Naive thymus-derived CD4-positive, alpha-beta T cell (primary cell): ENCODE measurements at regions not wholly inside any gene's neighbourhood (a gene's known extent, or its start where the extent isn't known, plus 50 kb on each side); places are given as distances from the start of the nearest gene placed in this dataset.

Source experiments
- ATAC-seq: fragments of 150-1000 bp; cut with Tn5 transposase; 2 replicates; pipeline ENCODE4 v1.10.0; 2021; ENCODE audit warnings: mild to moderate bottlenecking, moderate library complexity
- CTCF ChIA-PET: fragments of 350-600 bp; sonication (Branson Sonifier 250); formaldehyde crosslinking; loops from one replicate; lab custom pipeline; 2021; ENCODE audit warnings: antibody characterized with exemption; lab: Charles Lee
- POLR2A ChIA-PET: fragments of 350-600 bp; sonication (Branson Sonifier 250); formaldehyde crosslinking; loops from one replicate; lab custom pipeline; 2021; ENCODE audit warnings: antibody characterized with exemption, inconsistent platforms; lab: Charles Lee
- DNase-seq, 9 donors: peaks; one replicate each; pipeline versions ENCODE4 v3.0.0 to v3.0.0-alpha.2; 2020 to 2022; ENCODE audit warnings: mixed read lengths in 1 of 9
- H3K27ac ChIP-seq: one replicate; pipeline ENCODE4 v1.7.0; 2013; ENCODE audit warnings: mild to moderate bottlenecking, low read depth, low read length, moderate library complexity
- H3K27me3 ChIP-seq, 2 donors: one replicate each; pipeline ENCODE4 v1.7.0; 2013; ENCODE audit warnings: low read length in 2 of 2, mild to moderate bottlenecking in 2 of 2, moderate library complexity in 2 of 2; ENCODE audit not compliant: control insufficient read depth in 2 of 2, insufficient read depth in 2 of 2
- H3K36me3 ChIP-seq, 3 experiments: 1 replicate in 2 of 3; 2 replicates in 1 of 3; pipeline ENCODE4 v1.7.0; 2013; ENCODE audit warnings: low read length in 3 of 3, mild to moderate bottlenecking in 3 of 3, moderate library complexity in 1 of 3; ENCODE audit not compliant: insufficient read depth in 3 of 3, control insufficient read depth in 2 of 3
- H3K4me1 ChIP-seq, 2 donors: one replicate each; pipeline ENCODE4 v1.7.0; 2013; ENCODE audit warnings: low read length in 2 of 2, mild to moderate bottlenecking in 2 of 2, moderate library complexity in 1 of 2; ENCODE audit not compliant: control insufficient read depth in 2 of 2, insufficient read depth in 2 of 2
- H3K4me3 ChIP-seq: 2 replicates; pipeline ENCODE4 v1.7.0; 2013; ENCODE audit warnings: mild to moderate bottlenecking, low read length
- H3K9me3 ChIP-seq, 3 experiments: 1 replicate in 2 of 3; 2 replicates in 1 of 3; pipeline ENCODE4 v1.7.0; 2013; ENCODE audit warnings: low read length in 3 of 3; ENCODE audit not compliant: control insufficient read depth in 2 of 3
- H3K27ac Mint-ChIP-seq, 9 donors: one replicate each; pipeline ENCODE4 v1.8.0; 2020 to 2022; ENCODE audit warnings: mixed read lengths in 9 of 9, mild to moderate bottlenecking in 8 of 9, moderate library complexity in 5 of 9, inconsistent platforms in 2 of 9
- H3K27me3 Mint-ChIP-seq, 5 donors: one replicate each; pipeline ENCODE4 v1.8.0; 2021 to 2022; ENCODE audit warnings: mixed read lengths in 5 of 5, mild to moderate bottlenecking in 1 of 5
- H3K36me3 Mint-ChIP-seq, 5 donors: one replicate each; pipeline ENCODE4 v1.8.0; 2020 to 2022; ENCODE audit warnings: mixed read lengths in 5 of 5, mild to moderate bottlenecking in 3 of 5, inconsistent platforms in 1 of 5
- H3K4me1 Mint-ChIP-seq, 7 donors: one replicate each; pipeline ENCODE4 v1.8.0; 2020 to 2022; ENCODE audit warnings: mixed read lengths in 7 of 7, mild to moderate bottlenecking in 3 of 7, inconsistent platforms in 1 of 7
- H3K4me3 Mint-ChIP-seq, 10 donors: one replicate each; pipeline ENCODE4 v1.8.0; 2020 to 2022; ENCODE audit warnings: mild to moderate bottlenecking in 10 of 10, mixed read lengths in 10 of 10, moderate library complexity in 6 of 10, inconsistent platforms in 2 of 10
- H3K9me3 Mint-ChIP-seq, 11 donors: one replicate each; pipeline ENCODE4 v1.8.0; 2020 to 2022; ENCODE audit warnings: mixed read lengths in 11 of 11, mild to moderate bottlenecking in 4 of 11, inconsistent platforms in 1 of 11, moderate library complexity in 1 of 11
- intact Hi-C, 2 donors: fragments of 100-400 bp; cut with micrococcal nuclease; formaldehyde crosslinking; loops; one replicate each; pipeline ENCODE4 v1.15.1; 2023

GRCh38 chr21:29448766-29449165, 150.0 kb downstream of the BACH1 start:
- H3K4me1 ChIP-seq = peaks cover 7 to 17% of the 10 kb centered on the region in 2 donors
- ChIA-PET CTCF (interaction anchor here (0.8 to 1.6 kb wide), 4 partner anchors 28 to 488 kb away, joined by 3 to 8 read pairs (median 4); no protein-coding TSS in a partner anchor), POLR2A (interaction anchor here (0.7 to 2.8 kb wide), 11 partner anchors 12 to 455 kb away, joined by 3 to 34 read pairs (median 4); partner anchors contain the start of genes CCT8, LTN1 and RWDD2B)
- H3K4me3 ChIP-seq = no peak overlapping the region
- H3K27me3 Mint-ChIP-seq = no peaks in the 10 kb centered on the region
- DNase-seq (no peak), ATAC-seq (no peak)
- H3K4me3 Mint-ChIP-seq = peak overlapping the region in 8 of 10 donors; percentile 35 to 77 (median 65)
- peaks cover 5 to 67% (median 24%) of the 10 kb centered on the region in 7 donors for H3K4me1 Mint-ChIP-seq
- no peaks in the 10 kb centered on the region for H3K27me3 ChIP-seq
- intact Hi-C loops = loop anchor here (1.0 to 10.0 kb wide), 11 partner anchors 12 to 444 kb away; partner anchors contain the start of gene CCT8 (in 1 of the 2)
- no peaks in the 10 kb centered on the region for H3K9me3 ChIP-seq
- H3K9me3 Mint-ChIP-seq = peaks cover 0 to 31% (median 11%) of the 10 kb centered on the region in 11 donors
- peak overlapping the region; percentile 84 to 98 (median 94) for H3K27ac Mint-ChIP-seq
- peaks cover 7 to 30% (median 19%) of the 10 kb centered on the region in 5 donors for H3K36me3 Mint-ChIP-seq
- peak overlapping the region; percentile 66 for H3K27ac ChIP-seq
- no peaks in the 10 kb centered on the region for H3K36me3 ChIP-seq

GRCh38 chr21:29449306-29449950, 150.7 kb downstream of the BACH1 start:
- Mint-ChIP-seq H3K9me3 (peaks cover 0 to 31% (median 11%) of the 10 kb centered on the region in 11 donors), H3K36me3 (peaks cover 8 to 33% (median 19%) of the 10 kb centered on the region in 5 donors), H3K27ac (peak overlapping the region; percentile 84 to 98 (median 94)), H3K4me1 (peaks cover 5 to 67% (median 24%) of the 10 kb centered on the region in 7 donors), H3K4me3 (peak overlapping the region; percentile 1 to 77 (median 64)), H3K27me3 (no peaks in the 10 kb centered on the region)
- no peaks in the 10 kb centered on the region for H3K36me3 ChIP-seq
- ChIA-PET POLR2A (interaction anchor here (0.7 to 2.8 kb wide), 15 partner anchors 11 to 456 kb away, joined by 3 to 34 read pairs (median 3); partner anchors contain the start of genes CCT8, LTN1 and RWDD2B), CTCF (interaction anchor here (0.6 to 1.6 kb wide), 6 partner anchors 27 to 489 kb away, joined by 3 to 8 read pairs (median 3); no protein-coding TSS in a partner anchor)
- H3K4me1 ChIP-seq = peaks cover 7 to 17% of the 10 kb centered on the region in 2 donors
- peak overlapping the region; percentile 17 for H3K4me3 ChIP-seq
- H3K27me3 ChIP-seq = no peaks in the 10 kb centered on the region
- intact Hi-C loops = loop anchor here (1.0 to 10.0 kb wide), 11 partner anchors 13 to 445 kb away; partner anchors contain the start of gene CCT8 (in 1 of the 2)
- peak; percentile 93 for ATAC-seq
- peak in 7 of 9 donors; percentile 50 to 90 (median 76) for DNase-seq
- peak overlapping the region; percentile 66 for H3K27ac ChIP-seq
- no peaks in the 10 kb centered on the region for H3K9me3 ChIP-seq

GRCh38 chr21:29450058-29450457, 151.3 kb downstream of the BACH1 start:
- H3K36me3 ChIP-seq = no peaks in the 10 kb centered on the region
- peaks cover 10 to 35% (median 23%) of the 10 kb centered on the region in 5 donors for H3K36me3 Mint-ChIP-seq
- ChIA-PET POLR2A (interaction anchor here (0.7 to 2.8 kb wide), 12 partner anchors 12 to 457 kb away, joined by 3 to 34 read pairs (median 4); partner anchors contain the start of genes CCT8, LTN1 and RWDD2B), CTCF (interaction anchor here (0.6 to 1.6 kb wide), 5 partner anchors 22 to 490 kb away, joined by 3 to 8 read pairs (median 4); no protein-coding TSS in a partner anchor)
- H3K4me3 Mint-ChIP-seq = peak overlapping the region in 9 of 10 donors; percentile 48 to 77 (median 65)
- peak overlapping the region; percentile 66 for H3K27ac ChIP-seq
- H3K4me1 ChIP-seq = peaks cover 7 to 17% of the 10 kb centered on the region in 2 donors
- no peaks in the 10 kb centered on the region for H3K27me3 Mint-ChIP-seq
- H3K27me3 ChIP-seq = no peaks in the 10 kb centered on the region
- peaks cover 0 to 31% (median 11%) of the 10 kb centered on the region in 11 donors for H3K9me3 Mint-ChIP-seq
- H3K4me3 ChIP-seq = peak overlapping the region; percentile 17
- no peaks in the 10 kb centered on the region for H3K9me3 ChIP-seq
- H3K4me1 Mint-ChIP-seq = peaks cover 5 to 68% (median 24%) of the 10 kb centered on the region in 7 donors
- intact Hi-C loops = no loop called here
- peak overlapping the region; percentile 84 to 98 (median 94) for H3K27ac Mint-ChIP-seq
- ATAC-seq (no peak), DNase-seq (no peak)

- H3K9me3 ChIP-seq = no peaks in the 10 kb centered on the region
- no peak for ATAC-seq
- H3K27me3 ChIP-seq = no peaks in the 10 kb centered on the region
- H3K4me3 ChIP-seq = no peak overlapping the region
- CTCF ChIA-PET = interaction anchor here (0.7 to 0.9 kb wide), 2 partner anchors 33 to 111 kb away, joined by 3 read pairs; no protein-coding TSS in a partner anchor
- Mint-ChIP-seq H3K9me3 (peaks cover 0 to 22% (median 7%) of the 10 kb centered on the region in 11 donors), H3K36me3 (peaks cover 10 to 46% (median 37%) of the 10 kb centered on the region in 5 donors), H3K27me3 (no peaks in the 10 kb centered on the region), H3K27ac (peak overlapping the region in 1 of 9 donors; percentile 77), H3K4me3 (no peak overlapping the region), H3K4me1 (peaks cover 5 to 64% (median 17%) of the 10 kb centered on the region in 7 donors)
- H3K27ac ChIP-seq = no peak overlapping the region
- POLR2A ChIA-PET = no interaction called here
- H3K4me1 ChIP-seq = peaks cover 7 to 13% of the 10 kb centered on the region in 2 donors
- DNase-seq = no peak
- intact Hi-C loops = no loop called here
- H3K36me3 ChIP-seq = no peaks in the 10 kb centered on the region
Measured at GRCh38 chr21:29453511-29453910, 154.8 kb downstream of the BACH1 start.

- no peaks in the 10 kb centered on the region for H3K36me3 ChIP-seq
- no peaks in the 10 kb centered on the region for H3K9me3 ChIP-seq
- H3K27ac ChIP-seq = no peak overlapping the region
- Mint-ChIP-seq H3K4me3 (no peak overlapping the region), H3K27ac (peak overlapping the region in 2 of 9 donors; percentile 10 to 66), H3K36me3 (peaks cover 10 to 45% (median 37%) of the 10 kb centered on the region in 5 donors), H3K9me3 (peaks cover 0 to 15% (median 3%) of the 10 kb centered on the region in 11 donors), H3K27me3 (no peaks in the 10 kb centered on the region), H3K4me1 (peaks cover under 1 to 57% (median 10%) of the 10 kb centered on the region in 7 donors)
- H3K27me3 ChIP-seq = no peaks in the 10 kb centered on the region
- DNase-seq (no peak), ATAC-seq (no peak)
- H3K4me1 ChIP-seq = peaks cover 7 to 12% of the 10 kb centered on the region in 2 donors
- H3K4me3 ChIP-seq = no peak overlapping the region
- intact Hi-C loops = no loop called here
- ChIA-PET CTCF (no interaction called here), POLR2A (no interaction called here)
Measured at GRCh38 chr21:29454179-29454578, 155.5 kb downstream of the BACH1 start.

- Mint-ChIP-seq H3K9me3 (peaks cover 0 to 4% (median 0%) of the 10 kb centered on the region in 11 donors), H3K27ac (peak overlapping the region in 1 of 9 donors; percentile 4), H3K4me3 (no peak overlapping the region), H3K36me3 (peaks cover 0 to 45% (median 39%) of the 10 kb centered on the region in 5 donors), H3K27me3 (no peaks in the 10 kb centered on the region), H3K4me1 (peaks cover 0 to 16% (median 0%) of the 10 kb centered on the region in 7 donors)
- no peak overlapping the region for H3K27ac ChIP-seq
- H3K36me3 ChIP-seq = no peaks in the 10 kb centered on the region
- intact Hi-C loops = no loop called here
- no peak for DNase-seq
- ChIA-PET POLR2A (no interaction called here), CTCF (no interaction called here)
- ATAC-seq = no peak
- no peak overlapping the region for H3K4me3 ChIP-seq
- no peaks in the 10 kb centered on the region for H3K27me3 ChIP-seq
- H3K9me3 ChIP-seq = no peaks in the 10 kb centered on the region
- H3K4me1 ChIP-seq = no peaks in the 10 kb centered on the region
Measured at GRCh38 chr21:29462479-29462878, 163.8 kb downstream of the BACH1 start.
